GM12878 (cell line): ENCODE measurements at regions not wholly inside any gene's neighbourhood (a gene's known extent, or its start where the extent isn't known, plus 50 kb on each side); places are given as distances from the start of the nearest gene placed in this dataset.

ENCODE experiments used
- ATF7 ChIP-seq: fragments of 450-650 bp; IDR thresholded peaks from 2 replicates; pipeline ENCODE4 v1.6.1; 2016; ENCODE audit warnings: low read depth, mild to moderate bottlenecking
- BACH1 ChIP-seq: fragments of 450-650 bp; IDR thresholded peaks from 2 replicates; pipeline ENCODE4 v1.6.1; 2017; ENCODE audit warnings: mild to moderate bottlenecking, borderline replicate concordance
- CEBPB ChIP-seq, 2 experiments: fragments of 150-350 bp in 1 of 2; IDR thresholded peaks; 2 replicates each; pipeline ENCODE4 v1.6.1; 2012 to 2014; ENCODE audit warnings: low read depth in 2 of 2, low read length in 2 of 2, borderline replicate concordance in 1 of 2, inconsistent platforms in 1 of 2
- CREM ChIP-seq: IDR thresholded peaks from 2 replicates; pipeline ENCODE4 v1.6.1; 2014; ENCODE audit warnings: antibody characterized with exemption, low read depth
- DPF2 ChIP-seq: fragments of 450-650 bp; IDR thresholded peaks from 2 replicates; pipeline ENCODE4 v1.6.1; 2017; ENCODE audit warnings: mild to moderate bottlenecking
- ESRRA ChIP-seq: IDR thresholded peaks from 2 replicates; pipeline ENCODE4 v1.6.1; 2012; ENCODE audit warnings: mild to moderate bottlenecking, low read length, improper control_type of control experiment
- GATAD2B ChIP-seq: fragments of 450-650 bp; conservative IDR thresholded peaks from 2 replicates; pipeline ENCODE4 v1.6.1; 2017; ENCODE audit warnings: low read depth, mild to moderate bottlenecking, moderate library complexity
- KLF5 ChIP-seq: fragments of 450-650 bp; IDR thresholded peaks from 2 replicates; pipeline ENCODE4 v1.6.1; 2014; ENCODE audit warnings: mild to moderate bottlenecking; ENCODE audit not compliant: partially characterized antibody
- MTA3 ChIP-seq: IDR thresholded peaks from 2 replicates; pipeline ENCODE4 v1.6.1; 2012; ENCODE audit warnings: low read length, inconsistent platforms, borderline replicate concordance
- MXI1 ChIP-seq: fragments of 150-350 bp; IDR thresholded peaks from 2 replicates; pipeline ENCODE4 v1.6.1; 2011; ENCODE audit warnings: low read depth, mild to moderate bottlenecking, inconsistent platforms, low read length, improper control_type of control experiment
- NFYA ChIP-seq: IDR thresholded peaks from 2 replicates; pipeline ENCODE4 v1.6.1; 2011; ENCODE audit warnings: low read depth, mild to moderate bottlenecking, low read length, improper control_type of control experiment, borderline replicate concordance
- PAX5 ChIP-seq: IDR thresholded peaks from 2 replicates; pipeline ENCODE4 v1.6.1; 2011; ENCODE audit warnings: low read depth, low read length, borderline replicate concordance
- POLR2AphosphoS5 ChIP-seq: IDR thresholded peaks from 2 replicates; pipeline ENCODE4 v1.6.1; 2011; ENCODE audit warnings: mild to moderate bottlenecking, low read length, inconsistent platforms
- SMAD5 ChIP-seq: IDR thresholded peaks from 2 replicates; pipeline ENCODE4 v1.6.1; 2016; ENCODE audit warnings: antibody characterized with exemption, low read depth
- TARDBP ChIP-seq: IDR thresholded peaks from 2 replicates; pipeline ENCODE4 v1.6.1; 2016; ENCODE audit warnings: borderline replicate concordance
- TBL1XR1 ChIP-seq: IDR thresholded peaks from 2 replicates; pipeline ENCODE4 v1.6.1; 2012; ENCODE audit warnings: low read depth, low read length, improper control_type of control experiment
- ZBED1 ChIP-seq: IDR thresholded peaks from 2 replicates; pipeline ENCODE4 v1.6.1; 2016; ENCODE audit warnings: borderline replicate concordance
- ZNF217 ChIP-seq: fragments of 450-650 bp; IDR thresholded peaks from 2 replicates; pipeline ENCODE4 v1.6.1; 2017; ENCODE audit warnings: antibody characterized with exemption, mild to moderate bottlenecking
- ZNF274 ChIP-seq: IDR thresholded peaks from one replicate; pipeline ENCODE4 v1.8.0; 2011; ENCODE audit not compliant: insufficient read length, insufficient read depth
- TF ChIP-seq, protein P1 (sequence below): fragments of 450-650 bp; conservative IDR thresholded peaks from 2 replicates; pipeline ENCODE4 v1.6.1; 2017; ENCODE audit warnings: mild to moderate bottlenecking, moderate library complexity
- TF ChIP-seq, protein P2 (sequence below): fragments of 450-650 bp; IDR thresholded peaks from 2 replicates; pipeline ENCODE4 v1.6.1; 2017; ENCODE audit warnings: borderline replicate concordance
- TF ChIP-seq, protein P3 (sequence below): fragments of 450-650 bp; IDR thresholded peaks from 2 replicates; pipeline ENCODE4 v1.6.1; 2018; ENCODE audit warnings: borderline replicate concordance, mild to moderate bottlenecking; ENCODE audit not compliant: partially characterized antibody
- TF ChIP-seq, protein P4 (sequence below): IDR thresholded peaks from 2 replicates; pipeline ENCODE4 v1.6.1; 2011; ENCODE audit warnings: low read depth, low read length, improper control_type of control experiment, borderline replicate concordance
- TF ChIP-seq, protein P5 (sequence below): IDR thresholded peaks from 2 replicates; pipeline ENCODE4 v1.6.1; 2011; ENCODE audit warnings: borderline replicate concordance, low read depth, mild to moderate bottlenecking, moderate library complexity, low read length; ENCODE audit not compliant: insufficient read depth, poor library complexity, severe bottlenecking

DNA sequence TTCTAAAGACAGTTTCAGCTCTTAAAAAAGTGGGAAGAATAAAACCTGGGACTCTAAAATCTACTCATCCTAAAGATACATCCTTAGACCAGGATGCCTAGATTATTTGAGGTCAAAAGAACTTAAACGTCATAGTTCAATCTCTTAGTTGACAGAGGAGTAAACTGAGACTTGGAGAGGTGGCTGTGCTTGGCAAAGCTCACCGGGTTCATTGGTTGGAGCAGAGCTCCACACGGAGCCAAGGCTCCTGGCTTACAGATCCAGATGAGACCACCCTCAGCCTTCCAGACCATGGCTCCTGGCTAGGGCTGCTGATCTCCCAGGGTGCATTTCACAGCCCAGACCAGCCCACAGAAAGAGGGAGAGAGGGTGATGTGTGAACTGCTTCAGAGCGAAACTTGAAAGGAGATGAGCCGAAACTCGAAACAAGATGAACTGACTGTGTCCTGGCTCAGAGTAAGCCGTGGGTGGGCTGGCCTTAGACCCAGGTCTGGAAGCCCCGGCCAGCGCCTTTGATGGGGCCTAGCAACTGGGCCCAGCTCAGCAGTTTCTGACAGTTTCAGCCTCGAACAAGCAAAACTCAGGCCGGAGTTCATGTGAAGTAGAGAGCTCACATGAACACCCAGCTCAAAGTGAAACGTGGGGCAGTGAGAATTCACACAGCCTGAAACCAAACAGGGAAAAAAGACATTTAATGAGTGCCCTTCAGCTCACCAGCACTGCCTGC is 1044.8 kb downstream of the BCL11B start (continued):
- TF ChIP-seq, protein P1, sequence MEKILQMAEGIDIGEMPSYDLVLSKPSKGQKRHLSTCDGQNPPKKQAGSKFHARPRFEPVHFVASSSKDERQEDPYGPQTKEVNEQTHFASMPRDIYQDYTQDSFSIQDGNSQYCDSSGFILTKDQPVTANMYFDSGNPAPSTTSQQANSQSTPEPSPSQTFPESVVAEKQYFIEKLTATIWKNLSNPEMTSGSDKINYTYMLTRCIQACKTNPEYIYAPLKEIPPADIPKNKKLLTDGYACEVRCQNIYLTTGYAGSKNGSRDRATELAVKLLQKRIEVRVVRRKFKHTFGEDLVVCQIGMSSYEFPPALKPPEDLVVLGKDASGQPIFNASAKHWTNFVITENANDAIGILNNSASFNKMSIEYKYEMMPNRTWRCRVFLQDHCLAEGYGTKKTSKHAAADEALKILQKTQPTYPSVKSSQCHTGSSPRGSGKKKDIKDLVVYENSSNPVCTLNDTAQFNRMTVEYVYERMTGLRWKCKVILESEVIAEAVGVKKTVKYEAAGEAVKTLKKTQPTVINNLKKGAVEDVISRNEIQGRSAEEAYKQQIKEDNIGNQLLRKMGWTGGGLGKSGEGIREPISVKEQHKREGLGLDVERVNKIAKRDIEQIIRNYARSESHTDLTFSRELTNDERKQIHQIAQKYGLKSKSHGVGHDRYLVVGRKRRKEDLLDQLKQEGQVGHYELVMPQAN: no peak
- TF ChIP-seq NFYA: no peak
- TF ChIP-seq, protein P2, sequence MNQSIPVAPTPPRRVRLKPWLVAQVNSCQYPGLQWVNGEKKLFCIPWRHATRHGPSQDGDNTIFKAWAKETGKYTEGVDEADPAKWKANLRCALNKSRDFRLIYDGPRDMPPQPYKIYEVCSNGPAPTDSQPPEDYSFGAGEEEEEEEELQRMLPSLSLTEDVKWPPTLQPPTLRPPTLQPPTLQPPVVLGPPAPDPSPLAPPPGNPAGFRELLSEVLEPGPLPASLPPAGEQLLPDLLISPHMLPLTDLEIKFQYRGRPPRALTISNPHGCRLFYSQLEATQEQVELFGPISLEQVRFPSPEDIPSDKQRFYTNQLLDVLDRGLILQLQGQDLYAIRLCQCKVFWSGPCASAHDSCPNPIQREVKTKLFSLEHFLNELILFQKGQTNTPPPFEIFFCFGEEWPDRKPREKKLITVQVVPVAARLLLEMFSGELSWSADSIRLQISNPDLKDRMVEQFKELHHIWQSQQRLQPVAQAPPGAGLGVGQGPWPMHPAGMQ: no peak
- peak; percentile 75 for TF ChIP-seq GATAD2B
- no peak for TF ChIP-seq CEBPB (IDR thresholded peaks at IDR 0.05; ENCODE audit: borderline replicate concordance in 1 of 2, low read depth in 2 of 2, low read length in 2 of 2)
- no peak for TF ChIP-seq TARDBP
- no peak for TF ChIP-seq MTA3
- peak; percentile 55; the same call in 1 of the 2 replicates for TF ChIP-seq ATF7
- TF ChIP-seq BACH1: no peak; the same call in 1 of the 2 replicates
- TF ChIP-seq ESRRA: no peak
- no peak for TF ChIP-seq POLR2AphosphoS5
- no peak for TF ChIP-seq KLF5
- TF ChIP-seq, protein P3, sequence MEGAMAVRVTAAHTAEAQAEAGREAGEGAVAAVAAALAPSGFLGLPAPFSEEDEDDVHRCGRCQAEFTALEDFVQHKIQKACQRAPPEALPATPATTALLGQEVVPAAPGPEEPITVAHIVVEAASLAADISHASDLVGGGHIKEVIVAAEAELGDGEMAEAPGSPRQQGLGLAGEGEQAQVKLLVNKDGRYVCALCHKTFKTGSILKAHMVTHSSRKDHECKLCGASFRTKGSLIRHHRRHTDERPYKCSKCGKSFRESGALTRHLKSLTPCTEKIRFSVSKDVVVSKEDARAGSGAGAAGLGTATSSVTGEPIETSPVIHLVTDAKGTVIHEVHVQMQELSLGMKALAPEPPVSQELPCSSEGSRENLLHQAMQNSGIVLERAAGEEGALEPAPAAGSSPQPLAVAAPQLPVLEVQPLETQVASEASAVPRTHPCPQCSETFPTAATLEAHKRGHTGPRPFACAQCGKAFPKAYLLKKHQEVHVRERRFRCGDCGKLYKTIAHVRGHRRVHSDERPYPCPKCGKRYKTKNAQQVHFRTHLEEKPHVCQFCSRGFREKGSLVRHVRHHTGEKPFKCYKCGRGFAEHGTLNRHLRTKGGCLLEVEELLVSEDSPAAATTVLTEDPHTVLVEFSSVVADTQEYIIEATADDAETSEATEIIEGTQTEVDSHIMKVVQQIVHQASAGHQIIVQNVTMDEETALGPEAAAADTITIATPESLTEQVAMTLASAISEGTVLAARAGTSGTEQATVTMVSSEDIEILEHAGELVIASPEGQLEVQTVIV: no peak
- TF ChIP-seq ZNF217: no peak
- peak; percentile 52; the same call in 1 of the 2 replicates for TF ChIP-seq ZBED1
- TF ChIP-seq MXI1: no peak
- TF ChIP-seq, protein P4, sequence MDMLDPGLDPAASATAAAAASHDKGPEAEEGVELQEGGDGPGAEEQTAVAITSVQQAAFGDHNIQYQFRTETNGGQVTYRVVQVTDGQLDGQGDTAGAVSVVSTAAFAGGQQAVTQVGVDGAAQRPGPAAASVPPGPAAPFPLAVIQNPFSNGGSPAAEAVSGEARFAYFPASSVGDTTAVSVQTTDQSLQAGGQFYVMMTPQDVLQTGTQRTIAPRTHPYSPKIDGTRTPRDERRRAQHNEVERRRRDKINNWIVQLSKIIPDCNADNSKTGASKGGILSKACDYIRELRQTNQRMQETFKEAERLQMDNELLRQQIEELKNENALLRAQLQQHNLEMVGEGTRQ: no peak
- TF ChIP-seq ZNF274: no peak
- TF ChIP-seq SMAD5: no peak
- peak; percentile 12; the same call in 1 of the 2 replicates for TF ChIP-seq PAX5
- no peak for TF ChIP-seq TBL1XR1
- TF ChIP-seq DPF2: peak; percentile 70; the same call in 1 of the 2 replicates
- TF ChIP-seq, protein P5, sequence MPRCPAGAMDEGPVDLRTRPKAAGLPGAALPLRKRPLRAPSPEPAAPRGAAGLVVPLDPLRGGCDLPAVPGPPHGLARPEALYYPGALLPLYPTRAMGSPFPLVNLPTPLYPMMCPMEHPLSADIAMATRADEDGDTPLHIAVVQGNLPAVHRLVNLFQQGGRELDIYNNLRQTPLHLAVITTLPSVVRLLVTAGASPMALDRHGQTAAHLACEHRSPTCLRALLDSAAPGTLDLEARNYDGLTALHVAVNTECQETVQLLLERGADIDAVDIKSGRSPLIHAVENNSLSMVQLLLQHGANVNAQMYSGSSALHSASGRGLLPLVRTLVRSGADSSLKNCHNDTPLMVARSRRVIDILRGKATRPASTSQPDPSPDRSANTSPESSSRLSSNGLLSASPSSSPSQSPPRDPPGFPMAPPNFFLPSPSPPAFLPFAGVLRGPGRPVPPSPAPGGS: peak; percentile 81
- peak; percentile 10; the same call in 1 of the 2 replicates for TF ChIP-seq CREM
